ENCODE measurements at regions not wholly inside any gene's neighbourhood (a gene's known extent, or its start where the extent isn't known, plus 50 kb on each side); places are given as distances from the start of the nearest gene placed in this dataset.

DNA sequence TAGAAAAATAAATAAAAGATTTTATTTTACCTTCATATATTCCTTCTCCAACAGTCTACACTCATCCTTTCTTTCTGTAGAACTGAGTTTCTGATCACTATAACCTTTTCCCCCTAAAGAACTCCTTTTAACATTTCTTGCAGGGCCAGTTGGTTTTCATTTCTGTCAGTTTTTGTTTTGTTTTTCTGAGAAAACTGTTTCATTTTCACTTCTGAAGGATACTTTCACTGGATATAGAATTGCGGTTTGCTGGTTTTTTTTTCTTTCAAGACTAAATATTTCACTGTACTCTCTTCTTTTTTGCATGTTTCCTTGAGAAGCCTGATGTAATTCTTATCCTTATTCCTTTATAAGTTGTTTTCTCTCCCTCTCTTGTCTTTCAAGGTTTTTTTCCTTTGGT is 90.4 kb upstream of the EOLA2 start:
- TF ChIP-seq TBL1XR1 (IDR thresholded peaks at IDR 0.05; ENCODE audit: borderline replicate concordance, low read length, partially characterized antibody) (no peak), GLI4 (CRISPR knock-in tag; IDR thresholded peaks at IDR 0.05; ENCODE audit: borderline replicate concordance) (no peak), NKX3-1 (CRISPR knock-in tag; IDR thresholded peaks at IDR 0.05) (no peak), RBM39 (IDR thresholded peaks at IDR 0.05; ENCODE audit: low read depth, low read length, poor library complexity, severe bottlenecking) (no peak), NONO (IDR thresholded peaks at IDR 0.05) (no peak), NONO (CRISPR knock-in tag; conservative IDR thresholded peaks at IDR 0.05) (no peak), ZSCAN20 (CRISPR knock-in tag; IDR thresholded peaks at IDR 0.05; ENCODE audit: borderline replicate concordance) (no peak), SP5 (CRISPR knock-in tag; IDR thresholded peaks at IDR 0.05; ENCODE audit: borderline replicate concordance, low read depth) (no peak), ZNF766 (CRISPR knock-in tag; IDR thresholded peaks at IDR 0.05; ENCODE audit: borderline replicate concordance) (no peak), ZNF224 (CRISPR knock-in tag; IDR thresholded peaks at IDR 0.05) (no peak)

Data from HepG2 (cell line).